ENCODE measurements at regions not wholly inside any gene's neighbourhood (a gene's known extent, or its start where the extent isn't known, plus 50 kb on each side); places are given as distances from the start of the nearest gene placed in this dataset.

- H3K4me3 Mint-ChIP-seq: no peak overlapping the region
Measured at GRCh38 chr14:41297576-41298327, 308.9 kb upstream of the LRFN5 start.

More at GRCh38 chr14:41297576-41298327, 308.9 kb upstream of the LRFN5 start:
- DNase-seq (ENCODE audit: low spot score): no peak
- TF ChIP-seq JUNB (IDR thresholded peaks at IDR 0.05; ENCODE audit: unreplicated experiment) (no peak), REST (IDR thresholded peaks at IDR 0.05; ENCODE audit: unreplicated experiment) (no peak), STAT1 (IDR thresholded peaks at IDR 0.05; ENCODE audit: unreplicated experiment) (no peak), EZH2 (IDR thresholded peaks at IDR 0.05; ENCODE audit: low read depth, unreplicated experiment) (no peak), ZNF462 (CRISPR knock-in tag; IDR thresholded peaks at IDR 0.05) (no peak), ETS1 (IDR thresholded peaks at IDR 0.05) (no peak), POLR2AphosphoS5 (IDR thresholded peaks at IDR 0.05; ENCODE audit: low read depth) (no peak), ZNF114 (CRISPR knock-in tag; IDR thresholded peaks at IDR 0.05) (no peak), NANOG (IDR thresholded peaks at IDR 0.05; ENCODE audit: borderline replicate concordance) (no peak), ZNF331 (CRISPR knock-in tag; IDR thresholded peaks at IDR 0.05; ENCODE audit: low read depth) (no peak), CREB1 (CRISPR knock-in tag; IDR thresholded peaks at IDR 0.05; ENCODE audit: low read depth) (no peak), CTCF (conservative IDR thresholded peaks at IDR 0.05; ENCODE audit: low read depth in 2 of 2) (no peak)
- H3K36me3 Mint-ChIP-seq (ENCODE audit: low read depth): no peaks in the 10 kb centered on the region
- Histone ChIP-seq H3K79me2 (replicated peaks; ENCODE audit: insufficient read depth) (no peaks in the 10 kb centered on the region), H3K27me3 (ENCODE audit: insufficient read depth) (no peaks in the 10 kb centered on the region), H4K20me1 (replicated peaks; ENCODE audit: insufficient read depth) (no peaks in the 10 kb centered on the region), H2AFZ (no peak overlapping the region), H3F3A (replicated peaks; ENCODE audit: low read depth) (no peaks in the 10 kb centered on the region), H3K4me3 (no peak overlapping the region), H3K27ac (ENCODE audit: low read depth) (no peak overlapping the region), H3K4me2 (no peak overlapping the region), H3K9me2 (ENCODE audit: insufficient read depth) (no peaks in the 10 kb centered on the region), H3K4me1 (ENCODE audit: insufficient read depth) (peaks cover 24% of the 10 kb centered on the region), H3K36me3 (ENCODE audit: insufficient read depth) (no peaks in the 10 kb centered on the region)
- H3K4me1 Mint-ChIP-seq: peaks cover 18% of the 10 kb centered on the region
- H3K9me3 Mint-ChIP-seq: no peaks in the 10 kb centered on the region
- H3K27me3 Mint-ChIP-seq (ENCODE audit: insufficient read depth, low read depth, poor library complexity): no peaks in the 10 kb centered on the region
- no peak overlapping the region for H3K27ac Mint-ChIP-seq
- no peak for ATAC-seq

Measured in GM23338 (cell line).